GM12892 (cell line): ENCODE measurements at regions not wholly inside any gene's neighbourhood (a gene's known extent, or its start where the extent isn't known, plus 50 kb on each side); places are given as distances from the start of the nearest gene placed in this dataset.

Experiments
- POLR2A ChIP-seq: IDR thresholded peaks from 2 replicates; pipeline ENCODE4 v1.6.1; 2011; ENCODE audit warnings: low read depth, low read length, control low read depth
- POLR2AphosphoS5 ChIP-seq: IDR thresholded peaks from 2 replicates; pipeline ENCODE4 v1.6.1; 2011; ENCODE audit warnings: low read depth, low read length, control low read depth
- TAF1 ChIP-seq: IDR thresholded peaks from 2 replicates; pipeline ENCODE4 v1.6.1; 2011; ENCODE audit warnings: low read depth, mild to moderate bottlenecking, control low read depth, low read length, borderline replicate concordance

- TF ChIP-seq POLR2A (no peak), POLR2AphosphoS5 (no peak), TAF1 (no peak)
Observed at GRCh38 chr15:92709110-92709790, 53.7 kb upstream of the FAM174B start.
